Activated gamma-delta T cell treated with anti-CD3 and anti-CD28 coated beads, Interleukin-2, amount 50 U/mL, for 16 hours (primary cell): ENCODE measurements at regions not wholly inside any gene's neighbourhood (a gene's known extent, or its start where the extent isn't known, plus 50 kb on each side); places are given as distances from the start of the nearest gene placed in this dataset.

ENCODE experiments used
- DNase-seq: peaks from one replicate; pipeline ENCODE4 v3.0.0-alpha.2; 2020; ENCODE audit warnings: low read depth

- no peak for DNase-seq
Observed at GRCh38 chr2:6524691-6525474, 340.8 kb downstream of the CMPK2 start.

- no peak for DNase-seq
Observed at GRCh38 chr2:6525475-6525964, 340.2 kb downstream of the CMPK2 start.

- no peak for DNase-seq
Observed at GRCh38 chr2:6526093-6526824, 339.4 kb downstream of the CMPK2 start.

- DNase-seq = no peak
Observed at GRCh38 chr2:6531304-6531703, 334.4 kb downstream of the CMPK2 start.

- DNase-seq = no peak
Observed at GRCh38 chr2:6535572-6535971, 330.1 kb downstream of the CMPK2 start.

- DNase-seq = no peak
Observed at GRCh38 chr2:6538607-6539006, 327.1 kb downstream of the CMPK2 start.

GRCh38 chr2:6545336-6545735, 320.4 kb downstream of the CMPK2 start:
- no peak for DNase-seq

- DNase-seq = no peak
Observed at GRCh38 chr2:6545795-6546194, 319.9 kb downstream of the CMPK2 start.

GRCh38 chr2:6554466-6554865, 311.2 kb downstream of the CMPK2 start:
- no peak for DNase-seq

- DNase-seq = no peak
Observed at GRCh38 chr2:6556755-6557154, 309.0 kb downstream of the CMPK2 start.

GRCh38 chr2:6557737-6558136, 308.0 kb downstream of the CMPK2 start:
- DNase-seq = no peak

- no peak for DNase-seq
Observed at GRCh38 chr2:6562771-6563170, 302.9 kb downstream of the CMPK2 start.

GRCh38 chr2:6564326-6564725, 301.4 kb downstream of the CMPK2 start:
- DNase-seq = no peak

- no peak for DNase-seq
Observed at GRCh38 chr2:6574121-6574520, 291.6 kb downstream of the CMPK2 start.

- DNase-seq = no peak
Observed at GRCh38 chr2:6576302-6576701, 289.4 kb downstream of the CMPK2 start.

- no peak for DNase-seq
Observed at GRCh38 chr2:6577960-6578359, 287.7 kb downstream of the CMPK2 start.

- no peak for DNase-seq
Observed at GRCh38 chr2:6578416-6578815, 287.3 kb downstream of the CMPK2 start.

GRCh38 chr2:6579281-6579680, 286.4 kb downstream of the CMPK2 start:
- no peak for DNase-seq

- DNase-seq = no peak
Observed at GRCh38 chr2:6580982-6581381, 284.7 kb downstream of the CMPK2 start.

- no peak for DNase-seq
Observed at GRCh38 chr2:6589150-6589549, 276.6 kb downstream of the CMPK2 start.

GRCh38 chr2:6590442-6590841, 275.3 kb downstream of the CMPK2 start:
- DNase-seq = no peak

- DNase-seq = no peak
Observed at GRCh38 chr2:6602471-6602870, 263.2 kb downstream of the CMPK2 start.

GRCh38 chr2:6605836-6606505, 259.7 kb downstream of the CMPK2 start:
- no peak for DNase-seq
